Prostate gland (tissue), 2 donors: ENCODE measurements at regions not wholly inside any gene's neighbourhood (a gene's known extent, or its start where the extent isn't known, plus 50 kb on each side); places are given as distances from the start of the nearest gene placed in this dataset.

Experiments used
- DNase-seq: peaks from one replicate; pipeline ENCODE4 v3.0.0-alpha.2; 2019; ENCODE audit warnings: low spot score
- H3K27ac ChIP-seq, 2 donors: fragments of 200-600 bp; sonication (generic); 2 replicates each; pipeline ENCODE4 v1.5.1; 2017 to 2019
- H3K27me3 ChIP-seq: fragments of 200-600 bp; sonication (generic); replicated peaks from 2 replicates; pipeline ENCODE4 v1.5.1; 2019; ENCODE audit not compliant: insufficient read depth
- H3K36me3 ChIP-seq, 2 donors: fragments of 200-600 bp; sonication (generic); 1 replicate in 1 of 2; 2 replicates in 1 of 2; pipeline versions ENCODE4 v1.5.1 to v1.8.1; 2017 to 2019
- H3K4me1 ChIP-seq: fragments of 200-600 bp; sonication (generic); replicated peaks from 2 replicates; pipeline ENCODE4 v1.5.1; 2019
- H3K4me3 ChIP-seq, 2 donors: fragments of 200-600 bp; sonication (generic); 2 replicates each; pipeline ENCODE4 v1.5.1; 2017 to 2019
- H3K9me3 ChIP-seq: fragments of 200-600 bp; sonication (generic); 2 replicates; pipeline ENCODE4 v1.5.1; 2017
- CTCF ChIP-seq, 4 experiments: fragments of 200-600 bp in 2 of 4; fragments of 450-650 bp in 2 of 4; sonication (generic) in 2 of 4; IDR thresholded peaks; 1 replicate in 3 of 4; 2 replicates in 1 of 4; pipeline ENCODE4 v1.5.1; 2016 to 2019; ENCODE audit warnings: antibody characterized with exemption in 4 of 4, mild to moderate bottlenecking in 2 of 4, moderate library complexity in 2 of 4
- POLR2A ChIP-seq: fragments of 450-650 bp; IDR thresholded peaks from one replicate; pipeline ENCODE4 v1.6.1; 2016; ENCODE audit warnings: antibody characterized with exemption, mild to moderate bottlenecking
- POLR2AphosphoS5 ChIP-seq: sonication (generic); formaldehyde crosslinking; IDR thresholded peaks from one replicate; pipeline ENCODE4 v1.6.1; 2017; ENCODE audit warnings: antibody characterized with exemption
- WGBS: methylation state at CpG from one replicate; pipeline ENCODE4 v1.1.5; 2018; 5-methylcytosine and 5-hydroxymethylcytosine counted together
- intact Hi-C: fragments of 100-400 bp; cut with DNase I; formaldehyde crosslinking; loops from one replicate; pipeline ENCODE4 v1.14.2; 2022

DNA sequence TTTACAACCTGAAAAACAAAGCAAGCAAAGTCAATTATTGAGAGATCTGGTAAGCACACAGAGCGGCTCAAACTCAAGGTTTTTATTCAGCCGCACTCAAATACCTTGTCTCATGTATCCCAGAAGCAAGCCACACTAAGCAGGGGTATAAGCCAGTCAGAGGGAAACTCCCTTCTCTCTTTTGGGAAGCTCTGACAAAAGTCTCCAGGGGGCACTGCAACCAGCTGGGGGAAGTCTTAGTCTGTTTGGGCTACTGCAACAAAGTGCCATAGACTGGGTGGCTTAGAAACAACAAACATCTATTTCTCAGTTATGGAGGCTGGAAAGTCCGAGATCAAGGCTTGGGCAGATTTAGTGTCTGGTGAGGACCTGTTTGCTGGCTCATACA, 246.0 kb downstream of the ENC1 start:
- Histone ChIP-seq H3K27me3 (no peaks in the 10 kb centered on the region), H3K4me3 (no peak overlapping the region), H3K9me3 (no peaks in the 10 kb centered on the region), H3K27ac (no peak overlapping the region), H3K4me1 (no peaks in the 10 kb centered on the region), H3K36me3 (no peaks in the 10 kb centered on the region)
- no peak for DNase-seq
- intact Hi-C loops: no loop called here
- no peak for TF ChIP-seq POLR2A
- no peak for TF ChIP-seq POLR2AphosphoS5
- TF ChIP-seq CTCF (IDR thresholded peaks at IDR 0.05): no peak
- 88% methylated on average over 3 of the region's 3 CpGs for WGBS

- no peaks in the 10 kb centered on the region for H3K9me3 ChIP-seq
- H3K27ac ChIP-seq: no peak overlapping the region
- no peak for DNase-seq
- H3K4me3 ChIP-seq: no peak overlapping the region
- no peaks in the 10 kb centered on the region for H3K27me3 ChIP-seq
- no peaks in the 10 kb centered on the region for H3K36me3 ChIP-seq
- intact Hi-C loops: no loop called here
- WGBS: 89% methylated on average over 3 of the region's 3 CpGs
- H3K4me1 ChIP-seq: no peaks in the 10 kb centered on the region
- no peak for TF ChIP-seq POLR2AphosphoS5
- TF ChIP-seq POLR2A: no peak
- no peak for TF ChIP-seq CTCF (IDR thresholded peaks at IDR 0.05)
Measured at GRCh38 chr5:74393943-74394342, 246.6 kb downstream of the ENC1 start.

- TF ChIP-seq POLR2AphosphoS5 (no peak), CTCF (IDR thresholded peaks at IDR 0.05) (no peak), POLR2A (no peak)
- H3K27me3 ChIP-seq: no peaks in the 10 kb centered on the region
- no peaks in the 10 kb centered on the region for H3K9me3 ChIP-seq
- H3K4me1 ChIP-seq: no peaks in the 10 kb centered on the region
- H3K27ac ChIP-seq: no peak overlapping the region
- WGBS: 58% methylated on average over 3 of the region's 3 CpGs
- intact Hi-C loops: no loop called here
- no peak overlapping the region for H3K4me3 ChIP-seq
- no peak for DNase-seq
- no peaks in the 10 kb centered on the region for H3K36me3 ChIP-seq
Measured at GRCh38 chr5:74392711-74393351, 247.7 kb downstream of the ENC1 start.

DNA sequence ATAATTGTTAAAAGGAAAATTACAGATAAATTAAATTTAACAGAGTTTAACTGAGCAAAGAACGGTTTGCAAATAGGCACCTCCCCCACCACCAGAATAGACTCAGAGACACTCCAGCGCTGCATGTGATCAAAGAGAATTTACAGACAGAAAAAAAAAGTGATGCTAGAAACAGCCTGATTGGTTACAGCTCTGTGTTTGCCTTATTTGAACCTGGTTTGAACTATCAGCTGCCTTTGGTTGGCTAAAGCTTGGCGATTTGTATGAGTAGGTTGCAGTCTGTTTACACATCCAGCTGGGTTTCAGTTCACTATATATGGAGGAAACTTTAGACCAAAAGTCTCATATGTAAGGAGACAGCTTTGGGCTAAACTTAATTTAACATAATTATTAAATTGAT, 249.1 kb downstream of the ENC1 start:
- intact Hi-C loops: no loop called here
- no peak overlapping the region for H3K27ac ChIP-seq
- 86% methylated on average over 3 of the region's 3 CpGs for WGBS
- H3K4me1 ChIP-seq: no peaks in the 10 kb centered on the region
- DNase-seq: no peak
- H3K4me3 ChIP-seq: no peak overlapping the region
- no peaks in the 10 kb centered on the region for H3K36me3 ChIP-seq
- no peak for TF ChIP-seq CTCF (IDR thresholded peaks at IDR 0.05)
- no peak for TF ChIP-seq POLR2A
- TF ChIP-seq POLR2AphosphoS5: no peak
- no peaks in the 10 kb centered on the region for H3K9me3 ChIP-seq
- no peaks in the 10 kb centered on the region for H3K27me3 ChIP-seq

DNA sequence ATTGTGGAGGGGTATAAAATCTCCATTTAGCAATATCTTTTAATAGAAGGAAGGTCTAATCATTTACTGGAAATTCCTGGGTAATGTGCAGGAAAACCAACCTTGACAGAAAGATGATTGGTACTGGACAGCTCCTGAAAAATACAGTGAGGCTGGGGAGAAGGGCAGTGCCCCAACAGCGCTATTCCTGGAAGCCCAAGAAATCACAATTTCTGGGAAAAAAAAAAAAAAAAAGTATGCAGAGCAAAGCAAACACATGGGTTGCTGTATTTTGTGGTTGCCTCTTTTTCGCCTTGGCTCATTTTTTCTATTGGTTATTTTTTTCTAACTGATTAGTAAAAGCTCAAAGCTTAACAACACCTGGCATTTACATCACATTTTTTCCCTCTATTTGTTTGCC, 249.7 kb downstream of the ENC1 start:
- no peak overlapping the region for H3K4me3 ChIP-seq
- no peak overlapping the region for H3K27ac ChIP-seq
- no peaks in the 10 kb centered on the region for H3K27me3 ChIP-seq
- H3K36me3 ChIP-seq: no peaks in the 10 kb centered on the region
- DNase-seq: no peak
- intact Hi-C loops: no loop called here
- H3K4me1 ChIP-seq: no peaks in the 10 kb centered on the region
- TF ChIP-seq POLR2AphosphoS5 (no peak), POLR2A (no peak), CTCF (IDR thresholded peaks at IDR 0.05) (no peak)
- no peaks in the 10 kb centered on the region for H3K9me3 ChIP-seq
- WGBS: 97% methylated on average over 2 of the region's 2 CpGs
